HG03457 (cell line): ENCODE measurements at regions not wholly inside any gene's neighbourhood (a gene's known extent, or its start where the extent isn't known, plus 50 kb on each side); places are given as distances from the start of the nearest gene placed in this dataset.

Experiments used
- ATAC-seq: cut with Tn5 transposase; IDR thresholded peaks from one replicate; pipeline ENCODE4 v1.9.1; 2021; ENCODE audit warnings: moderate number of reproducible peaks; ENCODE audit not compliant: unreplicated experiment

DNA sequence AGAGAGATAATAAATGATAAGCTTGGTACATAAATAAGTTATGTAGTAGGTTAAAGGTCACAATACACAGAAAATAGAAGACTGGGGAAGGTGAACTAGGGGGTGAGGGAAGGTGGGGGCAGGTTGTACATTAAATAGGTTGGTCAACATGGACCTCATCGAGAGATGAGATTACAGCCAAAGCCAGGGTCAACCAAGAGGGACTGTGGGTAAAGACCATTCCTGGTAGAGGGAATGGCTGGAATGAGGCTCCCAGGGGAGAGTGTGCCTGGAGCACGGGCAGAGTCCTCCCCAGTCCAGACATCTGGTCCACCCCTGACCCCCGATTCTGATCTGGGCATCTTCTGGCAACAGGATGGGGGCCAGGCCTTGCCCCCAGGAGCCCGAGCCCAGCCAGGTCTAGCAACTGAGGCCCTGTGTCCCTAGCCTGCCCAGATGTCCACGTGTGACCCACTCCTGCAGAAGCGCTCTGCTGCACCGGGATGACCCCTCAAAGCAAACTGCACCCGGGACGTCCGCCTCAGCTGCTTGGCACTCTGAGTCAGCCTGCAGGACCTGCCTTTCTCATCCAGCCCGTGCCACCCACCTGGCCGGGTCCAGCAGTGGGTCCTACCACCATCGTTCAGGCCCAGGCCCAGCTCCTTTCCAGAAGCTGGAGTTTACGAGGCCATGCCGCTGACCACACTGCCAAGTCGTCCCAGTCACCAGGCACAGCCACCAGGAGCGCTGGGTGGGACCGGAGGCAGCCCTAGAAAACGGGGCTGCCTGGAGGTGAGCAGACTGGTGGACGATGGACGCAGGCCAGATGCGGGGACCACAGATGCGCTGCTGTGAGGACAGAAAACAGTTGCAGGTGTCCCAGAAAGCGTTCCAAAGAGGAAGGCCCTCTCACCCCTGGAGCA, 56.2 kb upstream of the ID2 start:
- ATAC-seq, result no peak

DNA sequence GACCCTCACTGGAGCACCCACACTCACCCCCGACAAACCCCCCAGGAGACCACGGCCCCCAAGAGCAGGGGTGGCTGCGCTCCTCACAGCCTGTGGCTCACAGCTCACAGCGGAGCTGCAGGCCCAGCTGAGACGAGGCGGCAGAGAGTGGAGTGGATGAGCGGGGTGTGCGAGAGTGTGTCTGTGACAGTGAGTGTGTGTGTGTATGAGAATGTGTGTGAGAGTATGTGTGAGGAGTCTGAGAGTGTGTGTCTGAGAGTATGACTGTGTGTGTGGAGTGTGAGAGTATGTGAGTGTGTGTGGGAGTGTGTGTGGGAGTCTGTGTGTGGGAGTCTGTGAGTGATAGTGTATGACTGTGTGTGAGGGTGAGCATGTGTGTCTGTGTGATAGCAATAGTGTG, 55.3 kb upstream of the ID2 start:
- no peak for ATAC-seq

DNA sequence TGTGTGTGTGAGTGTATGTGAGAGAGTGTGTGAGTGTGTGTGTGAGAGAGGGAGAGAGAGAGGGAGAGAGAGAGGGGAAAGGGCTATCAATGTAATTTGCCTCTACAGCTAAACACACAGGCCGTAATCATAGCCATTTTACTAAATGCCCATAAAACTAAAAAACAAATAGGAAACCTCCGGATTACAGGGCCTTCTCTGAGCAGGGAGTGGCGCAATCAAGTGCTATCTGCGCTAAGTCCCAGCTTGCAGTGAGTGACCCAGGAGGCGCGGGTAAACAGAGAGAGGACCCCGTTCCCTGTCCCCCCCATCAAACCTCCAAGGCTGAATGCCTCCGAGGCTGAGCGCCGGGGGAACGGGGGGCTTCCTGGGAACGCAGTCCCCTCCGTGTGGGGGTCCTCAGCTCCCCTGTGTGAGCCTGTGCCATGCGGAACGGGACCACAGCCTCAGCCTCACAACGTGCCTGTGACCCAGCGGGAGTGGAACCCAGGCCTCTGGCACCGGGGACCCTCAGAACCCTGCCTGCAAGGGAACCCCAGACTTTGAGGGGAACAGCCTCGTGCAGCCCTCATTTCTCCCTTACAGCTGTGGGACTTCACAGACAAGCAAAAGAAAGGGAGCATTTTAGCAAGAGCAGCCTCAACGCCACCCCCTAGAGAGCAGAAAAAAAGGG, 54.7 kb upstream of the ID2 start:
- no peak for ATAC-seq

DNA sequence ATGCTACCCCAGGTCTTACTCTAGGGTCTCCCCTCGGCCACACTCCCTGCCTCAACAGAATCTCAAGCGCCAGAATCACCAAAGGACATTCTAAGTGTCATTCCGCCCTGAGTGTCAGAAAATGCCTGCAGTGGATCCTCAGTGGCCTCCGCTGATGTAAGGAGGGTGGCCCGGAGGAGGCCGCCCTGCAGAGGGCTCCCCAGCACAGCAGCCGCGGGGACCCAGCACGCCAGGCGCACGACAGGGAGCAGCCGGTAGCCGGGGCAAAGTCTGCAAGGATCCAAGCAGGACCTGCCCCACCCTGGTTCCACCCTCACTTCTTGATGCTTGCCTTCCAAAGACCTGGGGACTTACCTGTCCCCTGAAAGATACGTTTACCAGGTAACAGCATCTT, 54.2 kb upstream of the ID2 start:
- ATAC-seq, result no peak

DNA sequence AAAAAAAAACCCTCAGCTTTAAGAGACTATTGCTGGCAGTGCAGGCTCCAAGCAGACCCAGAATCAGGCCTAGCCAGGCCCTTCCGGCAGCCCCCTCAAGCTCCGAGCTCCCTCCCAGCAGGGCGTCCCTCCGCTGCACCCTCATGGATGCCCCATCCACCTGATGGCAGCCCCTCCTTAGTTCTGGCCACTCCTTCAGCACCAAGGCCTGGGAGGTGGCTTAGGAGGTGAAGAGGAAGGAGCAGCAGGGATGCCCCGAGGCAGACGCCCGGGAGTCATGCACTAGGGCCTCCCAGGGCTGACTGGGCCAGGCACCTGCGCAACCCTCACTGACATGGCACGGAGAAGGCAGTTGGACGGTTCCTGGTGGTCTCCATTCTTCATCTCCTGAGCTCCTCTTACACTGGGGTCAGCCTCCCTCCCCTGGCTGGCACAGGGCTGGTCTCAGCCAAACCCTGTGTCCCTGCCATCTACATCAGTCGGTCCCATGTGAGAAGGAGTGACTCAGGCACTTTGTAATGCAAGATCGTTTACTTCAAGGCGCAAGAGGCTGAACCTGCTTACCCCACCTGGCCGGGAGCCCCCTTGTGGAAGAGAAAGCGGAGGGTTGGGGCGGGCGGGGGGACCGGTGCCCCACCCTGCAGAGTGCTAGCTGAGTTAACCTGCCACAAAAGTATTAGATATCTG, 53.5 kb upstream of the ID2 start:
- ATAC-seq, result no peak

DNA sequence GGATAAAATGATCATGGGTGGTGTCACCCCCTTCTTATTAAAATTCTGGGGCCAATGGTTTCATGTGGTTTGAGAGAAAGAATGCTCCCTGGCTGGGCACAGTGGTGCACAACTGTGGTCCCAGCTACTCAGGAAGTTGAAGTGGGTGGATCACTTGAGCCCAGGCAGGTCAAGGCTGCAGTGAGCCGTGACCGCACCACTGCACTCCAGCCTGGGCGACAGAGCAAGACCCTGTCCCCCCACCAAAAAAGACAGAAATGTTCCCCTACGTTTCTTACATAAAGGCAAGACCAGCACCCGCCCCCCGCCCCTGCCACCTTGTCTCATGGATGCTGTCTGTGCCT, 53.0 kb upstream of the ID2 start:
- ATAC-seq, result no peak

DNA sequence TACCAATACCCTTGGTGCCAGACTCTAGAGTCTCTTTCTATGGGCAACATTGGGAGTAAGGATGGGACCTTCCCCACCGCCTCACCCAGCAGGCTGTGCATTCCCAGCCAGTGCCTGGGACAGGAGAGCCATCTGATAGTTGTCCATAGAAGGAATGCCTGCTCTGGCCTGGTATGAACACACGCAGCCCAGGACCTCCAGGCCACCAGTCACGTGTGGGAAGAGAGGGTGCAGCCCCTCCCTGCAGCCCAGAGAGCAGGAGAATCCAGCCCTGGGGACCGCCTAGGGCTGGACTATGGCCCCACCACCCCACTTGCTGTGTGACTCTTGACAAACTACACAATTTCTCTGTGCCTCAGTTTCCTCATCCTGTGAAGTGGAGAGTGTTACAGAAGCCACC, 52.5 kb upstream of the ID2 start:
- no peak for ATAC-seq

DNA sequence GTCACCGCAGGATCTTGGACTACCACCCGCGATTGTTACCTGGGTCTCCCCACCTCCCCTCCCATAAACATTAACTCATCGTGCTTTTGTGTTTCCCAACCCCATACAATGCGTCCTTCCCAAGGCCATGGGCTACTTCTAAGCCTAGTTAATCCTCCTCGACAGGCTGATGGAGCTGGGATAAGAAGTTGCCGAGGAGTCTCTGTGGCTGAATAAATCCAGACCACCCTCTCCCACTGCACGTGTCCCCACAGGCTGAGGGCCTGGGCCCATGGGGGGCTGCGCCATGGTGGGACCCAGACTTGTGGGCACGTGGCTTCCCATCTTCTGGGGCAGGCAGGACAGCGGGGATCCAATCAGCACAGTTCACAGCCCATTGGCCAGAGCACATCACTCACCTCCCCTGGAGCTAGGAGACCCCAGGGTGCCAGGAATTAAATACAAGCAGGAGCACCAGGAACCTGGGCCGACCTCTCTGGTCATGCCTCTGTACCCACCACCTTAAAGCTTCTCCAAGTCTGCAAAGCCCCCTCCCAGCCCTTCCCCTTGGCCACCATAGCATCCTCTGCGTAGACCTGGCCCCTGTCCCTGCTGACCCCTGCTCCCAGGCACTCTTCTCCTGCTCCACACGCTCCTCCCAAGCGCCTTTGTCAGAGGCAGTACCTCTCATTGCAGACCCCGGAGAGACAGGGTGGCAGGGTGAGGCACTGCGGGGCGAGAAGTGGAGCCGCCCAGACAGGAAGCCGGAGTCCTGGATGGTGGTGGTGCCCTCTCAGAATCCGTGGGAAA, 51.0 kb upstream of the ID2 start:
- no peak for ATAC-seq

DNA sequence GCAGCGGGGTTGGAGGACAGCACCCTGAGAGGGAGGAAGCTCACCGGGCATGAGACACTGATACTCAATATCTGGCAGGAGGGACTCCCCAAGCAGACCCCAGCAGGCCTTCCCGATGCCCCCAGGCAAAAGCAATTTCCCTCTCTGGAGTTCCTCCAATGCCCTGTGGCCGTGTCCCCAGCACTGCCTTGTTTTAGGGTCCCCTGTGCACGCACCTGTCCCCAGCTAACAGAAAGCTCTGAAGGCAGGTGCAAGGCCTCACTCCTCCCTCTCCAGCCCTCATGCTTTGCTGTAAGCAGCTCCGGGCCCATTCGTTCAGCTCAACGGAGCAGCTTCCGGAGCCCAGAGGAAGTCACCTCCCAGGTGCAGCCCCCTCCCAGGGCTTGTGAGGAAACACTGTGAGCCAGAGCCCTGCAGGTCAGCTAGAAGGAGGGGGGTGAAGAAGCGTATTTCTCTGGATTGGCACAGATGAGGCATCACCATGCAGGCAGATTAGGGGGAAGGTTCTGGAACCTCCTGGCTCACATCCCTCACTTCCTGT, 50.3 kb upstream of the ID2 start:
- ATAC-seq, result no peak
